OCI-LY3 (cell line): ENCODE measurements at regions not wholly inside any gene's neighbourhood (a gene's known extent, or its start where the extent isn't known, plus 50 kb on each side); places are given as distances from the start of the nearest gene placed in this dataset.

Source experiments
- EZH2phosphoT487 ChIP-seq: fragments of 200-600 bp; shearing (Covaris generic); IDR thresholded peaks from 2 replicates; pipeline ENCODE4 v1.6.1; 2018; ENCODE audit warnings: antibody characterized with exemption, mixed run types, low read depth
- TF ChIP-seq, protein P1 (sequence below): fragments of 200-600, 300-600 bp; sonication (generic); IDR thresholded peaks from 2 replicates; pipeline ENCODE4 v1.5.1; 2014; ENCODE audit warnings: antibody characterized with exemption, low read length, low read depth

DNA sequence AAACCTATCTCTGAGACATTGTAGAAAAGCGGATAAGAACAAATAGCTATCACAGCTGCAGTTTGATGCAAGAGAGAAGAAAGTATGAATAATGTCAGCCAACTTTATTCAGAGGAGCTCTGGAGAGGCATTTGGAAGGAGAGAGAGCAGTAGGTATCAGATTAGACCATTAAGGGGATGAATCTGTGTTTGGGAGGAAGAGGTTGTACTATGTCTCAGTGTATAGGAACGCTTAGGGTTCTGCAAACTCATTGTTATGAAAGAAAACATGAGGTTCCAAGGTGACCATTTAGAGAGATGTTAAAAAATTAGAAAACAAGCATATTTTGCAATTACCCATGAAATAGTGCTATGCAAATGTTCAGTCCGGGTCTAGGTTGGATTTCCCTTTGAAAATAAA, 207.5 kb upstream of the GNAI1 start:
- TF ChIP-seq, protein P1, sequence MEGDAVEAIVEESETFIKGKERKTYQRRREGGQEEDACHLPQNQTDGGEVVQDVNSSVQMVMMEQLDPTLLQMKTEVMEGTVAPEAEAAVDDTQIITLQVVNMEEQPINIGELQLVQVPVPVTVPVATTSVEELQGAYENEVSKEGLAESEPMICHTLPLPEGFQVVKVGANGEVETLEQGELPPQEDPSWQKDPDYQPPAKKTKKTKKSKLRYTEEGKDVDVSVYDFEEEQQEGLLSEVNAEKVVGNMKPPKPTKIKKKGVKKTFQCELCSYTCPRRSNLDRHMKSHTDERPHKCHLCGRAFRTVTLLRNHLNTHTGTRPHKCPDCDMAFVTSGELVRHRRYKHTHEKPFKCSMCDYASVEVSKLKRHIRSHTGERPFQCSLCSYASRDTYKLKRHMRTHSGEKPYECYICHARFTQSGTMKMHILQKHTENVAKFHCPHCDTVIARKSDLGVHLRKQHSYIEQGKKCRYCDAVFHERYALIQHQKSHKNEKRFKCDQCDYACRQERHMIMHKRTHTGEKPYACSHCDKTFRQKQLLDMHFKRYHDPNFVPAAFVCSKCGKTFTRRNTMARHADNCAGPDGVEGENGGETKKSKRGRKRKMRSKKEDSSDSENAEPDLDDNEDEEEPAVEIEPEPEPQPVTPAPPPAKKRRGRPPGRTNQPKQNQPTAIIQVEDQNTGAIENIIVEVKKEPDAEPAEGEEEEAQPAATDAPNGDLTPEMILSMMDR = no peak
- no peak for TF ChIP-seq EZH2phosphoT487
